ENCODE measurements at regions not wholly inside any gene's neighbourhood (a gene's known extent, or its start where the extent isn't known, plus 50 kb on each side); places are given as distances from the start of the nearest gene placed in this dataset.

DNA sequence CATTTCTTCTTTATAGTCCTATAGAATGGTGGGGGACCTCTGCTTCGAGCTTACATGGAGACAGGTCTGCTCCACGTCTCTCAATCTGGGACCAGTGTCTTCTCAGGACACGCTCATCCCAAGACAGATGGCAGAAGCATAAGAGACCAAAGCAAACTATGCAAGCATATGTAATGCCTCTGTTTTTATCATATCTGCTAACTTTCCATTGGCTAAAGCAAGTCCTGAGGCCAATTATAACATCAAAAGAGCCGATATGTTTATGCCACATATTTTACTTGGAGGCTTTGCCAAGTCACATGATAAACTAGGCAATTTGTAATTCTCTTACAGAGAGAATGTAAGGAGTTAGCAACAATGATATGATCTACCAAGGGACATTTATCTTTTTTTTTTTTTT is 102.6 kb upstream of the NRBF2 start:
- in situ Hi-C loops (cut with MboI; ENCODE audit: low pct_unique_long_range_greater_than_20kb, low sequenced_read_pairs, unreplicated experiment), result no loop called here
- DNase-seq (ENCODE audit: low spot score), result no peak
- TF ChIP-seq, protein P1, sequence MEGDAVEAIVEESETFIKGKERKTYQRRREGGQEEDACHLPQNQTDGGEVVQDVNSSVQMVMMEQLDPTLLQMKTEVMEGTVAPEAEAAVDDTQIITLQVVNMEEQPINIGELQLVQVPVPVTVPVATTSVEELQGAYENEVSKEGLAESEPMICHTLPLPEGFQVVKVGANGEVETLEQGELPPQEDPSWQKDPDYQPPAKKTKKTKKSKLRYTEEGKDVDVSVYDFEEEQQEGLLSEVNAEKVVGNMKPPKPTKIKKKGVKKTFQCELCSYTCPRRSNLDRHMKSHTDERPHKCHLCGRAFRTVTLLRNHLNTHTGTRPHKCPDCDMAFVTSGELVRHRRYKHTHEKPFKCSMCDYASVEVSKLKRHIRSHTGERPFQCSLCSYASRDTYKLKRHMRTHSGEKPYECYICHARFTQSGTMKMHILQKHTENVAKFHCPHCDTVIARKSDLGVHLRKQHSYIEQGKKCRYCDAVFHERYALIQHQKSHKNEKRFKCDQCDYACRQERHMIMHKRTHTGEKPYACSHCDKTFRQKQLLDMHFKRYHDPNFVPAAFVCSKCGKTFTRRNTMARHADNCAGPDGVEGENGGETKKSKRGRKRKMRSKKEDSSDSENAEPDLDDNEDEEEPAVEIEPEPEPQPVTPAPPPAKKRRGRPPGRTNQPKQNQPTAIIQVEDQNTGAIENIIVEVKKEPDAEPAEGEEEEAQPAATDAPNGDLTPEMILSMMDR (IDR thresholded peaks at IDR 0.05; ENCODE audit: extremely low read depth, insufficient read depth, missing control alignments), result no peak

DNA sequence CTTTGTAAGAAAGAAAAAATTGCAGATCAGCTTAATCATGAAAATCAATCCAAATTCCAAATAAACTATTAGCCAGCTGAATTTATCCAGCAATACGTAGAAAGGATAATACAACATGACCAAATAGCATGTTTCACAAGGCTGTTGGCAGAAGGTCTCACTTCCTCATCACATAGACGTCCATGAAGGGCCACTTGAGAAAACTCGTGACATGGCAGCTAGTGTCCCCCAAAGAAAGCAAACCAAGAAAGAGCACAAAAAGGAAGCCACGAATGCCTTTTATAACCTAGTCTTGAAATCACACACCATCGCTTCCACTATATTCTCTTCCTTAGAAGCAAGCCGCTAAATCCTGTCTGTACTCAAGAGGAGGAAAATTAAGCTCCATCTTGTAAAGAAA is 105.6 kb upstream of the NRBF2 start:
- no peak for DNase-seq (ENCODE audit: low spot score)
- in situ Hi-C loops (cut with MboI; ENCODE audit: low pct_unique_long_range_greater_than_20kb, low sequenced_read_pairs, unreplicated experiment), result no loop called here
- TF ChIP-seq, protein P1 (IDR thresholded peaks at IDR 0.05; ENCODE audit: extremely low read depth, insufficient read depth, missing control alignments), result no peak

DNA sequence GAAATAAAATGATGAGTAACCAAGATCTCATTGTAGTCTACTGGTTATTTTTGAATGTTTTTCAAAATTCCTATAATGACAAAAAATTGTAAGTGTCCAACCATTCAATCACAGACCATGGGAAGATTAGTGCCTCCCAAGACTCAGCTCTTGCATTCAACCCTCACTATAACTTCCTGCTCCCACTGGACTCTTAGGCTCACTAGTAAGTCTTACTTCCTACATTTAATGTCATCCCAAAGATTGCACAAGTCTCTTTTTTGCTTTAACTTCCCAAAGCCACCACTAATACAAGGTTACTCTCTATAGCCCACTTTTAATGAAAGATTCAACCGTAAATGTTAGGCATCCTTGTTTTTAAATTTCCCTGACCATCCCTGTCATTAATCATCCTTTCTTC is 111.9 kb upstream of the NRBF2 start:
- in situ Hi-C loops (cut with MboI; ENCODE audit: low pct_unique_long_range_greater_than_20kb, low sequenced_read_pairs, unreplicated experiment), result no loop called here
- no peak for DNase-seq (ENCODE audit: low spot score)
- TF ChIP-seq, protein P1 (IDR thresholded peaks at IDR 0.05; ENCODE audit: extremely low read depth, insufficient read depth, missing control alignments), result no peak

DNA sequence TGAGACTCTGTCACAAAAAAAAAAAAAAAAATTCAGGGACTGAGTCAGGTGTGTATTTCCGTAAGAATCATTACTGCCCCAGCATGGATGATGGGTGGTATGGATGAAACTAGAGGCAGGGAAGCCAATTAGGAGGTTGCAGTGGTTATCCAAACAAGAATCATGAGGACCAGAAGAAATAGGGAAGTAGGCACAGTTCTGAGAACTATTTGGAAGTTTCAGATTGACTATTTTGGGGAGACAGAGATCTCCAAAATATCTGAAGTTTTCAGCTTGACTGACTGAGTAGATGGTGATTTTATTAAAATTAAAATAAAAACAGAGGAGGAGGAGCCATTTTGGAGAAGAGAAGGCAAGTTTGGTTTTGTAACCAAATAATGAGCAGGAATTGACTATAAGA is 119.4 kb upstream of the NRBF2 start:
- DNase-seq (ENCODE audit: low spot score), result no peak
- in situ Hi-C loops (cut with MboI; ENCODE audit: low pct_unique_long_range_greater_than_20kb, low sequenced_read_pairs, unreplicated experiment), result no loop called here
- TF ChIP-seq, protein P1 (IDR thresholded peaks at IDR 0.05; ENCODE audit: extremely low read depth, insufficient read depth, missing control alignments), result no peak

DNA sequence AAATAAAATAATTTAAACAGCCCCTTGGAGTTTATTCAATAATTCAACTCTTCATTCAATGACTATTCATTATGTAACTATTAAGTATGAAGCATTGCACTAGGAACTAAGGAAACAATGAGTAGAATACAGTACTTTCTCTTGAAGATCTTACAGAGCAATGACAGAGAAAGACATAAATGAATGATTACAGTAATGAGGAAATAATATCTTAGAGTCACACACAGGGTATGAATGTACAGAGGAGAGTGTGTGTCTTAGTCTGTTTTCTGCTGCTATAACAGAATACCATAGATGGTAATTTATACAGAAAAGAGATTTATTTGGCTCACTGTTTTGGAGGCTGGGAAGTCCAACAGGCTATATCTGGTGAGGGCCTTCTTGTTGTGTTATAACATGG is 120.5 kb upstream of the NRBF2 start:
- TF ChIP-seq, protein P1 (IDR thresholded peaks at IDR 0.05; ENCODE audit: extremely low read depth, insufficient read depth, missing control alignments), result no peak
- DNase-seq (ENCODE audit: low spot score), result no peak
- in situ Hi-C loops (cut with MboI; ENCODE audit: low pct_unique_long_range_greater_than_20kb, low sequenced_read_pairs, unreplicated experiment), result no loop called here

DNA sequence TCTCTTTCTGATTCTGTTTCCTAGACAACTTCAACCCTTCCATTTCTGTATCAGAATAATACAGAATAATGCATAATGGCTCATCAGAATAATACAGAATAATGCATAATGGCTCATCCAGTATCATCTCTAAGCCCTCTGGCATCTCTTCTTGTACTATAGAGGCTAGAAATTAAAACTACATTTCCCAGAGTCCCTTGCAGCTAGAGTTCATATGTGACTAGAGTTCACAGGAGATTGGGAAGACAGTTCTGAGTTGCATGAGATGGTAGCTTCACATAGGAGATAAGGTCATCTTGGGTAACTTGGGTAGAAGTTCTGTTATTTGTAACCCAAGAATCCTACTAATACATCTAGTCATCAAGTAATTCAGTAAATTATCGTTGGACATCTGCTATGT is 122.9 kb upstream of the NRBF2 start:
- TF ChIP-seq, protein P1 (IDR thresholded peaks at IDR 0.05; ENCODE audit: extremely low read depth, insufficient read depth, missing control alignments), result no peak
- DNase-seq (ENCODE audit: low spot score), result no peak
- in situ Hi-C loops (cut with MboI; ENCODE audit: low pct_unique_long_range_greater_than_20kb, low sequenced_read_pairs, unreplicated experiment), result no loop called here

DNA sequence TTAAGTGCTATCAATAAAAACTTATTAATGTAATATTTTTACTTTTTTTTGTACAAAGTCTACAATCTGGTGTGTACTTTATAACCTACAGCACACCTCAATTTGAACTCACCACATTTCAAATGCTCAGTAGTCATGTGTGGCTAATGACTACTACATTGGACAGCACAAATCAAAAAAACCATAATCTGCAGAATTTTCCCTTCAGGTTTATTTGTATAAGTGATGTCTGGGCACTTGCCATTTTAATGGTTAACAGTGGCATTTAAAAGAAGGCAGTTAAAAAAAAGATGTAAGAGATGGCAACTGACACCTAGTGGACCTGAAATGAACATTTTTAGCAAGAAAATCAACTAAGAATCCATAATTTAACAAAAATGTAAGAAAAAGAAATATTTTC is 124.6 kb upstream of the NRBF2 start:
- in situ Hi-C loops (cut with MboI; ENCODE audit: low pct_unique_long_range_greater_than_20kb, low sequenced_read_pairs, unreplicated experiment), result no loop called here
- TF ChIP-seq, protein P1 (IDR thresholded peaks at IDR 0.05; ENCODE audit: extremely low read depth, insufficient read depth, missing control alignments), result no peak
- DNase-seq (ENCODE audit: low spot score), result no peak
